GM06990 (cell line): ENCODE measurements at regions not wholly inside any gene's neighbourhood (a gene's known extent, or its start where the extent isn't known, plus 50 kb on each side); places are given as distances from the start of the nearest gene placed in this dataset.

ENCODE experiments used
- DNase-seq: peaks from one replicate; pipeline ENCODE4 v3.0.0-alpha.2; 2011; ENCODE audit not compliant: insufficient read length; ENCODE audit errors: extremely low read depth
- H3K27me3 ChIP-seq: replicated peaks from 2 replicates; pipeline ENCODE4 v1.6.0; 2011; ENCODE audit warnings: low read length; ENCODE audit not compliant: control insufficient read depth, insufficient read depth
- H3K36me3 ChIP-seq: 2 replicates; pipeline ENCODE4 v1.5.1; 2011; ENCODE audit warnings: low read length; ENCODE audit not compliant: control insufficient read depth, insufficient read depth
- H3K4me3 ChIP-seq: replicated peaks from 2 replicates; pipeline ENCODE4 v1.5.1; 2011; ENCODE audit warnings: low read depth, mild to moderate bottlenecking, control low read depth, low read length
- TF ChIP-seq, protein P1 (sequence below): IDR thresholded peaks from 2 replicates; pipeline ENCODE4 v1.5.1; 2011; ENCODE audit warnings: low read length, control low read depth, mild to moderate bottlenecking, inconsistent platforms; ENCODE audit not compliant: insufficient read depth, poor library complexity, severe bottlenecking

DNA sequence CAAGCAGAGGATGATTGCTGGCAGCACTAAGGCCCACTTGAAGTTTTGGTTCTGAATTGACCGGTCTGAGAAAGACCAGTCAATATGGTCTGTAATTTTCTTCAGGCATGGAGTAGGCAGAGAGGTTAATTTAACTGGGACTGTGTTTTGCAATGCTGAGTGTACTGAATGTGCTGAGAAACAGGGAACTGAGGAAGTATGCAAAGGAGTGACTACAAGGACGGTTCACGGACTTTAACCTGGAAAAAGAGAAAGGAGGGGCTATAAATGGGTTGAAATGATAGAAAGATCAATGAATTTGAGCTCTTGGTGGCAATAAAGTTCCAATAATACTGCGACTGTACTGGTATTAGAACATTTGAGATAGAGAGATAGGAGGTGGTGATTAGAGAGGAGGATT is 84.5 kb downstream of the MAGEB17 start:
- no peaks in the 10 kb centered on the region; the same call in 1 of the 2 replicates for H3K27me3 ChIP-seq
- H3K4me3 ChIP-seq, result no peak overlapping the region
- TF ChIP-seq, protein P1, sequence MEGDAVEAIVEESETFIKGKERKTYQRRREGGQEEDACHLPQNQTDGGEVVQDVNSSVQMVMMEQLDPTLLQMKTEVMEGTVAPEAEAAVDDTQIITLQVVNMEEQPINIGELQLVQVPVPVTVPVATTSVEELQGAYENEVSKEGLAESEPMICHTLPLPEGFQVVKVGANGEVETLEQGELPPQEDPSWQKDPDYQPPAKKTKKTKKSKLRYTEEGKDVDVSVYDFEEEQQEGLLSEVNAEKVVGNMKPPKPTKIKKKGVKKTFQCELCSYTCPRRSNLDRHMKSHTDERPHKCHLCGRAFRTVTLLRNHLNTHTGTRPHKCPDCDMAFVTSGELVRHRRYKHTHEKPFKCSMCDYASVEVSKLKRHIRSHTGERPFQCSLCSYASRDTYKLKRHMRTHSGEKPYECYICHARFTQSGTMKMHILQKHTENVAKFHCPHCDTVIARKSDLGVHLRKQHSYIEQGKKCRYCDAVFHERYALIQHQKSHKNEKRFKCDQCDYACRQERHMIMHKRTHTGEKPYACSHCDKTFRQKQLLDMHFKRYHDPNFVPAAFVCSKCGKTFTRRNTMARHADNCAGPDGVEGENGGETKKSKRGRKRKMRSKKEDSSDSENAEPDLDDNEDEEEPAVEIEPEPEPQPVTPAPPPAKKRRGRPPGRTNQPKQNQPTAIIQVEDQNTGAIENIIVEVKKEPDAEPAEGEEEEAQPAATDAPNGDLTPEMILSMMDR, result no peak
- no peak for DNase-seq
- no peaks in the 10 kb centered on the region for H3K36me3 ChIP-seq

DNA sequence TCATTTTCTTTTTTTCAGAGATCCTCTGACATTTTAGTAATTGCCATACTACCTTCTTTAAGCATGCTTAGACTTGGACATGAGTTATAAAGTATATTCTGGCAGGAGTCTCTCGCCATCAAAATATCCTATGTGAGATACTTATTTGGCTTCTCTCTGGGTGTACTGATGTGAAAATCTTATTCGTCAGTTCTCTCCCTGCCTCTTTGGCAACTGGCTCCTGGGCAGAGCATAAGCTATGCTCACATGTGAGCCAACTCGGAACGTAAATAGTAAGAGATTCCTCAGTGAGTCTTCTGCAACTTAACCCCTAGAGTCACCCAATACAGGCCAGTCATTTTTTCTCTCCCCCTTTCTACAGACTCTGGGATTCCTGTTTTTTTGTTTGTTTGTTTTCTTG is 91.6 kb downstream of the MAGEB17 start:
- TF ChIP-seq, protein P1, result no peak
- no peak overlapping the region for H3K4me3 ChIP-seq

DNA sequence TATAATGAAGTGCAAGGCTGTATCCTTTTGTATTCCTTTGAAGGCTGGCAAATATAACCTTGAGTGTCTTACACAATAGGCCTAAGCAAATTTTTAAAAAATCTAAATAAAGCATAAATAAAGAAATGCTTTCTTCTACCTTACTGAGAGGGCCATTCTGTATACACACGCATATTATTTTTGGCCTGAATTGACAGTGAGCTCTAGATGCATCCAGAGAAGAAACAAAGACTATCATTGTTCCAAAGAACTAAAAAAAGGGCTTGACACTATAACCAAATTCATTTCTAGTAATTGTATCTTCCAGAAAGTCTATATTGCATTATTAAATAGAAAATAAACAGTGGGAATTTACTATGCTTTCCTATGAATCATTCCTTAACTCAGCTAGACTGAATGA is 100.2 kb downstream of the MAGEB17 start:
- TF ChIP-seq, protein P1, result no peak
- H3K36me3 ChIP-seq, result no peaks in the 10 kb centered on the region
- H3K4me3 ChIP-seq, result no peak overlapping the region
- H3K27me3 ChIP-seq, result no peaks in the 10 kb centered on the region
- no peak for DNase-seq

More for the DNA sequence above, 91.6 kb downstream of the MAGEB17 start:
- Histone ChIP-seq H3K27me3 (no peaks in the 10 kb centered on the region; the same call in 1 of the 2 replicates), H3K36me3 (no peaks in the 10 kb centered on the region)
- no peak for DNase-seq

DNA sequence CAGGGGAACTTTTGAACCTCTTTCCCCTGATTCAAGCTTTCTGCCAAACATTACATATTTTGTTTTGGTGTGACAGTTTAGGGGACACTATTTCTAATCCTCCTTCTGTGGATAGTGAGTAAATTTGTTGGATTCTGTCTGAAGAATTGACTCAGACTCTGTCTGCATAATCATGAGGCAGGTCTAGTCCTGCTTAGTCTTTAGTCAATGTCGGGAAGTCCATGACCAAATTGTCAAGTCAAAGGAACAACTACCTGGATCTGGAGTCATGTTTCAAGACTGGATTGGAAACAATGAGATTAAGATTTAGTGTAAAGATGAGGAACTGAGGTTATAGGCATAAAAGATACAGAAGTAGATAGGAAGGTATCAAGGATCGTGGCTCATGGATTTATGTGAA is 100.9 kb downstream of the MAGEB17 start:
- Histone ChIP-seq H3K27me3 (no peaks in the 10 kb centered on the region), H3K36me3 (no peaks in the 10 kb centered on the region), H3K4me3 (no peak overlapping the region)
- TF ChIP-seq, protein P1, result no peak
- DNase-seq, result no peak

DNA sequence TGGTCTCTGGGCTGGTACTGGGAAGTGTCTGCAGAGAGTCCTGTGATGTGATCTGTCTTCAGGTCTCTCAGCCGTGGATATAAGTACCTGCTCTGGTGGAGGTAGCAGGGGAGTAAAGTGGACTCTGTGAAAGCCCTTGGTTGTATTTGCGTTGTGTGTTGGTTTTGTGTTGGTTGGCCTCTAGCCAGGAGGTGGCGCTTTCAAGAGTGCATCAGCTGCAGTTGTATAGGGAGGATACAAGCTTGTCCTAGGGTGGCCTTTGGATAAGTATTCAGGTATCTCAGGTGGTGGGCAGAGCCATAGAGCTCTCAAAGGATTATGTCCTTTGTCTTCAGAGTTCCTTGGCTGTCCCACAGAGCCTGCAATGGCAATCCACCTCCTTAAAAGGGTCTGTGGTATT is 111.6 kb downstream of the MAGEB17 start:
- TF ChIP-seq, protein P1, result no peak
- no peak for DNase-seq
- Histone ChIP-seq H3K4me3 (no peak overlapping the region), H3K27me3 (no peaks in the 10 kb centered on the region), H3K36me3 (no peaks in the 10 kb centered on the region)

DNA sequence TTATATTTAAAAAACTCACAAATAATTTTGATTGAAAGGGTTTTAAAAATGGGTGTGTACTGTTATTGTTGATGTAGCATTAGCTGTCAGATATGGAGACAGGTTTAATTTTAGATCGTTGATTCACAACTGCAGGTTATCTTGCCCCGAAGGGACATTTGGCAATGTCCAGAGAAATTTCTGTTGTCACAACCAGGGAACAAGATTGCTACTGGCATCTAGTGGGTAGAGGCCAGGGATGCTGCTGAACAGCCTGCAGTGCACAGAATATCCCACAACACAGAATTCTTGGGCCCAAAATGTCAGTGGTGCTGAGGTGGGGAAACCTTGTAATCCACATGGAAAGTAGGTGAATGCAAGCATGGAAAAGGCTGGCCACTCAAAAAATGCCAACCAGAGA is 114.9 kb downstream of the MAGEB17 start:
- Histone ChIP-seq H3K36me3 (no peaks in the 10 kb centered on the region), H3K4me3 (no peak overlapping the region), H3K27me3 (no peaks in the 10 kb centered on the region)
- no peak for DNase-seq
- TF ChIP-seq, protein P1, result no peak
